Endothelial cell (in vitro differentiated cells): ENCODE measurements at regions not wholly inside any gene's neighbourhood (a gene's known extent, or its start where the extent isn't known, plus 50 kb on each side); places are given as distances from the start of the nearest gene placed in this dataset.

ENCODE experiments used
- DNase-seq: peaks from one replicate; pipeline ENCODE4 v3.0.0; 2021; ENCODE audit warnings: low spot score
- H3K27ac Mint-ChIP-seq: one replicate; pipeline ENCODE4 v1.8.0; 2021; ENCODE audit warnings: mixed read lengths, inconsistent platforms; ENCODE audit not compliant: unreplicated experiment
- H3K27me3 Mint-ChIP-seq: one replicate; pipeline ENCODE4 v1.8.0; 2021; ENCODE audit warnings: mild to moderate bottlenecking, moderate library complexity, mixed read lengths, inconsistent platforms; ENCODE audit not compliant: unreplicated experiment
- H3K36me3 Mint-ChIP-seq: one replicate; pipeline ENCODE4 v1.8.0; 2021; ENCODE audit warnings: mild to moderate bottlenecking, low read depth, mixed read lengths, inconsistent platforms; ENCODE audit not compliant: unreplicated experiment
- H3K4me1 Mint-ChIP-seq: one replicate; pipeline ENCODE4 v1.8.0; 2021; ENCODE audit warnings: mild to moderate bottlenecking, mixed read lengths, inconsistent platforms; ENCODE audit not compliant: unreplicated experiment
- H3K4me3 Mint-ChIP-seq: one replicate; pipeline ENCODE4 v1.8.0; 2021; ENCODE audit warnings: mild to moderate bottlenecking, mixed read lengths, inconsistent platforms; ENCODE audit not compliant: unreplicated experiment
- H3K9me3 Mint-ChIP-seq: one replicate; pipeline ENCODE4 v1.8.0; 2021; ENCODE audit warnings: mixed read lengths, inconsistent platforms; ENCODE audit not compliant: unreplicated experiment
- CTCF ChIP-seq: fragments of 200-600 bp; sonication (generic); IDR thresholded peaks from one replicate; pipeline ENCODE4 v1.5.0; 2021; ENCODE audit warnings: antibody characterized with exemption; ENCODE audit not compliant: unreplicated experiment

GRCh38 chrX:45876206-45876605 is 669.0 kb downstream of the ZNF674 start:
- H3K9me3 Mint-ChIP-seq, result no peaks in the 10 kb centered on the region
- no peak for DNase-seq
- H3K4me3 Mint-ChIP-seq, result no peak overlapping the region
- no peak for TF ChIP-seq CTCF
- no peaks in the 10 kb centered on the region for H3K4me1 Mint-ChIP-seq
- no peak overlapping the region for H3K27ac Mint-ChIP-seq
- no peaks in the 10 kb centered on the region for H3K36me3 Mint-ChIP-seq
- no peaks in the 10 kb centered on the region for H3K27me3 Mint-ChIP-seq

- Mint-ChIP-seq H3K9me3 (no peaks in the 10 kb centered on the region), H3K27me3 (no peaks in the 10 kb centered on the region), H3K36me3 (no peaks in the 10 kb centered on the region), H3K4me3 (no peak overlapping the region), H3K4me1 (no peaks in the 10 kb centered on the region), H3K27ac (no peak overlapping the region)
- DNase-seq, result no peak
- TF ChIP-seq CTCF, result no peak
Measured at GRCh38 chrX:45873781-45874180, 671.4 kb downstream of the ZNF674 start.

- no peaks in the 10 kb centered on the region for H3K9me3 Mint-ChIP-seq
Measured at GRCh38 chrX:45872480-45872879, 671.8 kb upstream of the DIPK2B start.

GRCh38 chrX:45868425-45868824 is 667.7 kb upstream of the DIPK2B start:
- H3K4me3 Mint-ChIP-seq, result no peak overlapping the region
- no peak for TF ChIP-seq CTCF
- no peaks in the 10 kb centered on the region for H3K4me1 Mint-ChIP-seq
- H3K27ac Mint-ChIP-seq, result no peak overlapping the region
- no peaks in the 10 kb centered on the region for H3K36me3 Mint-ChIP-seq
- H3K9me3 Mint-ChIP-seq, result no peaks in the 10 kb centered on the region
- H3K27me3 Mint-ChIP-seq, result peaks cover 1% of the 10 kb centered on the region
- no peak for DNase-seq

More at GRCh38 chrX:45872480-45872879, 671.8 kb upstream of the DIPK2B start:
- Mint-ChIP-seq H3K36me3 (no peaks in the 10 kb centered on the region), H3K27me3 (no peaks in the 10 kb centered on the region), H3K27ac (no peak overlapping the region), H3K4me1 (no peaks in the 10 kb centered on the region), H3K4me3 (no peak overlapping the region)
- TF ChIP-seq CTCF, result no peak
- DNase-seq, result no peak

- Mint-ChIP-seq H3K27ac (no peak overlapping the region), H3K36me3 (no peaks in the 10 kb centered on the region), H3K27me3 (peaks cover 1% of the 10 kb centered on the region), H3K4me1 (no peaks in the 10 kb centered on the region), H3K9me3 (no peaks in the 10 kb centered on the region), H3K4me3 (no peak overlapping the region)
- DNase-seq, result no peak
- no peak for TF ChIP-seq CTCF
Measured at GRCh38 chrX:45862801-45863200, 662.1 kb upstream of the DIPK2B start.
